NCI-H1105 (cell line): ENCODE measurements at regions not wholly inside any gene's neighbourhood (a gene's known extent, or its start where the extent isn't known, plus 50 kb on each side); places are given as distances from the start of the nearest gene placed in this dataset.
"Not testable (repeated sequence)": the region's sequence is repeated elsewhere in the genome, so short reads cannot be mapped to it uniquely, and the experiment has no call there.

Experiments used
- DNase-seq: peaks from one replicate; lab custom pipeline; 2025; lab: John Stamatoyannopoulos, UW

- DNase-seq = no peak
Measured at GRCh38 chr20:2203436-2203835, 92.4 kb upstream of the TGM3 start.

DNA sequence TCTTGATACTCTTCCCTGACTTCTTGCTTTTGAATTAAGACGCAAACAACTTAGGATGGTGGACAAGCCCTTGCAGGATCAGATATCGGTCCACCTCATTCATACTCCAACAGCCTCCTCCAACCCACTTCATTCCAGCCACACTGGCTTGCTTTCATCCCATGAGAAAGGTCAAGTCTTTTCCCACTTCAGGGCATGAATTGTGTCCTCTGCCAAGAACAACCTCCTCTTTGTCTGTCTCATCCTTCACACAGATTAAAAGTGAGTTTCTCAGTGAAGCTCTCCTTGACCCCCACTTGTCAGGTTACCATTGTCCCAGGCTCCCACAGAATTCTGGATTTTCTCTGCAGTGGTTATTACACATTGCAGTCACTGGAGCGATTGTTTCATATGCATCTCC is 91.8 kb upstream of the TGM3 start:
- no peak for DNase-seq

- peak; percentile 85 for DNase-seq
Measured at GRCh38 chr20:2206957-2207769, 88.6 kb upstream of the TGM3 start.

GRCh38 chr20:2207770-2208097 is 88.1 kb upstream of the TGM3 start:
- no peak for DNase-seq

- DNase-seq = no peak
Measured at GRCh38 chr20:2208897-2209296, 86.9 kb upstream of the TGM3 start.

- DNase-seq = no peak
Measured at GRCh38 chr20:2210646-2211552, 84.9 kb upstream of the TGM3 start.

- DNase-seq = no peak
Measured at GRCh38 chr20:2212456-2213015, 83.3 kb upstream of the TGM3 start.

- no peak for DNase-seq
Measured at GRCh38 chr20:2213401-2213800, 82.4 kb upstream of the TGM3 start.

- no peak for DNase-seq
Measured at GRCh38 chr20:2217857-2218539, 77.8 kb upstream of the TGM3 start.

DNA sequence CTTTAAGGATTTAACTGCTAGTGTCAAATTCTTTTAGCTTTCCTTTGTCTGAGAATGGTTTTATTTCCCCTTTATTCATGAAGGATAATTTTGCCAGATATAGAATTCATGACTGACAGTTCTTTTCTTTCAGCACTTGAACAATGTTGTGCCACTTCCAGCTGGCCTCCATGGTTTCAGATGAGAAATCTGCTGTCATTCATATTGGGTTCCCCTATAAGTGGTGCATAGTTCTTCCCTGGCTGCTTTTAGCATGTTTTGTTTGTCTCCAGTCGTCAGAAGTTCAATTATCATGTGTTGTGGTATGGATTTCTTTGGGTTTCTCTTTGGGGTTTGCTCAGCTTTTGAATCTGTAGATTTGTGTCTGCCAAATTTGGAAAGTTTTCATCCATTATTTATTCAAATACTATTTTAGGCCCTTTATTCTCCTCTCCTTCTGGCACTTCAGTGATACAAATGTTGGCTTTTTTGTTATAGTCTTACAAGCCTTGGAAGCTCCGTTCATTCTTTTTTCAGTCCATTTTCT is 76.3 kb upstream of the TGM3 start:
- DNase-seq = no peak

GRCh38 chr20:2220298-2220697 is 75.5 kb upstream of the TGM3 start:
- no peak for DNase-seq

GRCh38 chr20:2221921-2222320 is 73.9 kb upstream of the TGM3 start:
- DNase-seq = no peak

DNA sequence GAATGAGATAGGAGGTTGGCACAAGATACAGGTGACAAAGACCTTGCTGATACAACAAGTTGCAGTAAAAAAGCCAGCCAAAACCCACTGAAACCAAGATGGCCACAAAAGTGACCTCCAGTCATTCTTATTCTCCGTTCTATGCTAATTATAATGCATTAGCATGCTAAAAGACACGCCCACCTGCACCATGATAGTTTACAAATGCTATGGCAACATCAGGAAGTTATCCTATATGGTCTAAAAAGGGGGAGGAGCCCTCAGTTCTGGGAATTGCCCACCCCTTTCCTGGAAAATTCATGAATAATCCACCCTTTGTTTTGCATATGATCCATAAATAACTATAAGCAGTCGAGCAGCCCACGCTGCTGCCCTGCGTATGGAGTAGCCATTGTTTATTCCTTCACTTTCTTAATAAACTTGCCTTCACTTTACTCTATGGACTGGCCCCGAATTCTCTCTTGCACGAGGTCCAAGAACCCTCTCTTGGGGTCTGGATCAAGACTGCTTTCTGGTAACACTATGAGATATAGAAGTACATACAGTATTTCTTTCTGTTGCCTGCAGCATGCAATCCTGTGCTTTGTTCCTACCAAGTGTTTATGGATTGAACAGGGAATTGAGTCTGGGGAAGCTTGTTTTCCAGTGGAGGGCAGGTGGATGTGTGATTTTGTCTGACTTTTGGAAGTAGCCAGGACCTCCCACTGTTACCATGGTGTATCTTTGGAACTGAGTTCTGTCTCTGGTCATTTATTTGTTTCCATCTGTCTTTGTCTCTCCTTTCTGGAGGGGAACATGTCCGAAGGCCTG is 72.0 kb upstream of the TGM3 start:
- DNase-seq = no peak

DNA sequence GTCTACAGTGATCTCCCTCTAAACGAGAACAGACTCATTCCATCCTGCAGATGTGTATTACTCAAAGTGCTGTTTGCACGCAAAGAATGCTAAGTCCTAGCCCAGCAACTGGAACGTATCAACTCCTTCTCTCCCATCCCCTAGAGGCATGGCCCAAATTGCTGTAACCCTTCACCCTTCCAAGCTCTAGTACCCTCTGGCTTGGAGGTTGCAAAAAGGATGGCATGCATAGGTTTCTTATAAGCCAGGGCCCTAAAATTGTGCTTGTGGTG is 71.5 kb upstream of the TGM3 start:
- DNase-seq = no peak

DNA sequence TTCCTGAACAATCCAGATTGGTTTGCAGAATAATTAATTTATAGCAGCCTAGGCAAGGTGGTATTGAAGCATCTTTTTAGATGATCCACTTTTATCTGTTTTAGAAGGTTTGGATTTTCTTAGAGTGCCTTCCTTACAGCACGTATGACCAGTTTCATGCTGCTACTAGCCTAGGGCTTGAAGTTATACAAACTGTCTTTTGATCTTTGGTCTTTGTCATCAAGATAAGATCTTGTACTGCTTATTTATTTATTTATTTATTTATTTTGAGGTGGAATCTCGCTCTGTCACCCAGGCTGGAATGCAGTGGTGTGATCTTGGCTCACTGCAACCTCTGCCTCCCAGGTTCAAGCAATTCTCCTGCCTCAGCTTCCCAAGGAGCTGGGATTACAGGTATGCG is 68.5 kb upstream of the TGM3 start:
- not testable (repeated sequence) for DNase-seq

DNA sequence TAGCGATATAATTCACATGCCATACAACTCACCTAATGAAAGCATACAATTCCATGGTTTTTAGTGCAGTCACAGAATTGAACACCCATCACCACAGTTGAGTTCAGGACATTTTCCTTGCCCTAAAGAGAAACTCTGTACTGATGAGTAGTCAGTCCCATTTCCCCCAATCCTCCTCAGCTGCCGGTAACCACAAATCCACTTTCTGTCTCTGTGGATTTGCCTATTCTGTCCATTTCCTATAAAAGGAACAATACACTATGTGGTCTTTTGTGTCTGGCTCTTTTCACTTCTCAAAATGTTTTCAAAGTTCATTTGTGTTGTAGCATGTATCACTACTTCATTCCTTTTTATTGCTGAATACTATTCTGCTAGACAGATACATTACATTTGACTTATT is 67.9 kb upstream of the TGM3 start:
- no peak for DNase-seq

DNA sequence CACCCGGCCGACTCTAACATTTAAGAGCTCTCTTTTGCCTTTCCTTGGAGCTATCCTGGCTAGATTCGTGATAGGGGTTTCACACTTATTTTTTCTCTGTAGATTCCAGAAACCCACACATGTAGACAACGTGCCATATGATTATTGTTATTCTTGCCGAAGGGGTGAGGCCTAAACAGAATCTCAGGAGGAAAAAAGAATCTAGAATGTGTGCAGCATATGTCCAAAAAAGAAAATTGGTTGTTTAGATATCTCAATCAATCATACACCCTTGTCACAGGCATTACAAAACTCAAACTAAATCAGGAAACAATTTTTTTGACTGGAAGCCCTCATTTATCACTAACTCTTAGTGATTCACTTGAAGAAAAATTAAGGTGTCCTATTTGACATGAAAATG is 66.9 kb upstream of the TGM3 start:
- no peak for DNase-seq

GRCh38 chr20:2230726-2231488 is 64.9 kb upstream of the TGM3 start:
- no peak for DNase-seq

- DNase-seq = no peak
Measured at GRCh38 chr20:2231701-2232100, 64.1 kb upstream of the TGM3 start.

DNA sequence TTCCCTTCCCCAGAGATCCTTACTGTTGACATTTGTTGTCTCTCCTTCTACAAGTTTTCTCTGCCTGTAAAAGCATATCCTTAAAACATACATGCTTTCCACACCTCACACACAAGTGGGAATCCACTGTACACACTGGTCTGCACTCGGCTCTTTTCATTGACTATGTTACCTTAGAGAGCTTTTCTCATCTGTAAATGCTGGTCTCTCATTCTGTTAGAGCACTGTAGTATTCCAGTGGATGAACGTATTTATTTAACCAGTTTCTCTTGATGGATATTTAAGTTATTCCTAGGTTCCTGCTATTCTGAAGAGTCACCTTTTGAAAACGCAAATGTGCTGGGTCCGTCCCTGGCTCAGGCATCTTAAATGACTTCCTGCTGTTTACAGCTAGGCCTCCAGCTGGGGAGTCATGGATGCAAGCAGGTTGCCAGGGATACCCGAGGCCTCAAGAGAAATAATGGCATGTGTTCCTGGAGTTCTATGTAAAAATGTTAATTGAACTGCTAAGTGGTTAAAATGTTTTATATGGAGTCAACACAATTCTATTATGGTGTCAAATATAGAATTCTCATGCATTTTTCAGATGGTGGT is 61.1 kb upstream of the TGM3 start:
- no peak for DNase-seq
